ENCODE measurements at regions not wholly inside any gene's neighbourhood (a gene's known extent, or its start where the extent isn't known, plus 50 kb on each side); places are given as distances from the start of the nearest gene placed in this dataset.

DNA sequence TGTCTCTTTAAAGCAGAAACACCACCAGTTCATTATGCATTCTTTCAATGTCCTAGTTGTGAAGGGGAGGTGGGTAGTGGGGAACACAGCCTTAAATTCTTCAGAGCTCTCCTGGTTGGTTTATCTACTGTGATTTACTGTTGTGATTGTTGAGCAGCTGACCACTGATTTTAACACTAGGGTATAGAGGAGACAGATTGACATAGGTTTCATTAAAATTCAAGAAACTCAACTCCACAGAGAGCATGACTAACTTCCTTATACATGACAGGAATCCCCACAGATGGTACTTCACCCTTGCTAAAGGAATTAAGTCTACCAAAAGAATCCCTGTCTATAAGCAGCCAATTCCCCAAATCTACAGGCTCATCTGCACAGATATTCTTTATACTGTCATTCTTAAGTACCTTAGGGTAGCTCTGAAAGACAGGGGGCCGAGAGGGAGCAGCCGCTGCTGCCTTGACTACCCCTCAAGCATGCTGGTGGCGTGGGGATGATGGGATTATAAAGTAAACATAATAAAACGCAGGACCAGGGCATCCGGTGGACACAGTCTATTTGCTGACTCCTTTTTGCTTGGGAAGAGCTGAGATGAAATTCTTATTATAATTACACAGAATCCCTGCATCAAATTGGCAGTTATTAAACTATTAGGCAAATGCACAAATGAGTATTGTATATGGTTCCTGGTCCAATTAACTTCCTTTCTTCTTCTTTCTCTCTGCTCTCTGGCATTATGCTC, 1377.6 kb upstream of the PIK3C3 start:
- no peak overlapping the region for H2AFZ ChIP-seq (ENCODE audit: low read depth, low read length)
- H3K36me3 ChIP-seq (ENCODE audit: control insufficient read depth in 2 of 2, extremely low read depth in 1 of 2, insufficient read depth in 2 of 2, low read length in 2 of 2) = no peaks in the 10 kb centered on the region
- ChIA-PET CTCF (no interaction called here), POLR2A (no interaction called here)
- no peaks in the 10 kb centered on the region for H3K79me2 ChIP-seq (ENCODE audit: control insufficient read depth, insufficient read depth, low read length)
- no peaks in the 10 kb centered on the region for H3K9me1 ChIP-seq (replicated peaks; ENCODE audit: control insufficient read depth, extremely low read depth, insufficient read depth, low read length)
- no peaks in the 10 kb centered on the region for H4K20me1 ChIP-seq (replicated peaks; ENCODE audit: control insufficient read depth, extremely low read depth, insufficient read depth, low read length)
- no peak for DNase-seq (ENCODE audit: low read depth, low spot score)
- dilution Hi-C loops (cut with MboI; ENCODE audit: extremely low pct_ligation_motif_present, low sequenced_read_pairs) (no loop called here), intact Hi-C loops (cut with micrococcal nuclease) (no loop called here)
- H3K9ac ChIP-seq (replicated peaks; ENCODE audit: extremely low read depth, insufficient read depth, low read length) = no peak overlapping the region
- no peak overlapping the region for H3K27ac ChIP-seq (ENCODE audit: insufficient read depth, low read depth, low read length)
- no peaks in the 10 kb centered on the region for H3K27me3 ChIP-seq (ENCODE audit: control insufficient read depth in 2 of 2, insufficient read depth in 2 of 2, low read length in 2 of 2)
- H3K4me2 ChIP-seq (ENCODE audit: insufficient read depth, low read length) = no peak overlapping the region
- TF ChIP-seq POLR2A (IDR thresholded peaks at IDR 0.05; ENCODE audit: low read depth, low read length) (no peak), EZH2 (IDR thresholded peaks at IDR 0.05; ENCODE audit: borderline replicate concordance, low read depth, low read length, severe bottlenecking) (no peak), MYC (IDR thresholded peaks at IDR 0.05; ENCODE audit: low read depth, low read length) (no peak), GATA2 (IDR thresholded peaks at IDR 0.05; ENCODE audit: insufficient read depth, insufficient read length, low read depth, low read length) (no peak), JUN (IDR thresholded peaks at IDR 0.05; ENCODE audit: borderline replicate concordance, insufficient read depth, insufficient read length, low read depth) (no peak), FOS (IDR thresholded peaks at IDR 0.05; ENCODE audit: borderline replicate concordance, insufficient read depth, low read length) (no peak), POLR2AphosphoS5 (IDR thresholded peaks at IDR 0.05; ENCODE audit: insufficient read depth, low read depth, low read length) (no peak)
- TF ChIP-seq, protein P1, sequence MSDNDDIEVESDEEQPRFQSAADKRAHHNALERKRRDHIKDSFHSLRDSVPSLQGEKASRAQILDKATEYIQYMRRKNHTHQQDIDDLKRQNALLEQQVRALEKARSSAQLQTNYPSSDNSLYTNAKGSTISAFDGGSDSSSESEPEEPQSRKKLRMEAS (IDR thresholded peaks at IDR 0.05; ENCODE audit: insufficient read depth, insufficient read length) = no peak
- TF ChIP-seq, protein P2, sequence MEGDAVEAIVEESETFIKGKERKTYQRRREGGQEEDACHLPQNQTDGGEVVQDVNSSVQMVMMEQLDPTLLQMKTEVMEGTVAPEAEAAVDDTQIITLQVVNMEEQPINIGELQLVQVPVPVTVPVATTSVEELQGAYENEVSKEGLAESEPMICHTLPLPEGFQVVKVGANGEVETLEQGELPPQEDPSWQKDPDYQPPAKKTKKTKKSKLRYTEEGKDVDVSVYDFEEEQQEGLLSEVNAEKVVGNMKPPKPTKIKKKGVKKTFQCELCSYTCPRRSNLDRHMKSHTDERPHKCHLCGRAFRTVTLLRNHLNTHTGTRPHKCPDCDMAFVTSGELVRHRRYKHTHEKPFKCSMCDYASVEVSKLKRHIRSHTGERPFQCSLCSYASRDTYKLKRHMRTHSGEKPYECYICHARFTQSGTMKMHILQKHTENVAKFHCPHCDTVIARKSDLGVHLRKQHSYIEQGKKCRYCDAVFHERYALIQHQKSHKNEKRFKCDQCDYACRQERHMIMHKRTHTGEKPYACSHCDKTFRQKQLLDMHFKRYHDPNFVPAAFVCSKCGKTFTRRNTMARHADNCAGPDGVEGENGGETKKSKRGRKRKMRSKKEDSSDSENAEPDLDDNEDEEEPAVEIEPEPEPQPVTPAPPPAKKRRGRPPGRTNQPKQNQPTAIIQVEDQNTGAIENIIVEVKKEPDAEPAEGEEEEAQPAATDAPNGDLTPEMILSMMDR (IDR thresholded peaks at IDR 0.05; ENCODE audit: extremely low read depth in 1 of 2, insufficient read depth in 1 of 2, low read depth in 1 of 2, low read length in 2 of 2) = no peak
- no TSS peak for BruUV-seq (replicated peaks)
- no peaks in the 10 kb centered on the region for H3K9me3 ChIP-seq (replicated peaks; ENCODE audit: control insufficient read depth, insufficient read depth, low read length)
- FAIRE-seq = no peak
- no peaks in the 10 kb centered on the region for H3K4me1 ChIP-seq (ENCODE audit: control insufficient read depth, extremely low read depth, insufficient read depth, low read length)
- no peak overlapping the region for H3K4me3 ChIP-seq (replicated peaks in 1 of 3; ENCODE audit: insufficient read depth in 1 of 3, low read depth in 1 of 3, low read length in 3 of 3)

Data from endothelial cell of umbilical vein (primary cell).